ENCODE measurements at regions not wholly inside any gene's neighbourhood (a gene's known extent, or its start where the extent isn't known, plus 50 kb on each side); places are given as distances from the start of the nearest gene placed in this dataset.
A peak's percentile ranks its signal among the peaks of the same experiment; 100 is the strongest.

GRCh38 chr5:164649266-164649665 lies 1143.8 kb downstream of the MAT2B start:
- DNase-seq: no peak

GRCh38 chr5:164650427-164650826 lies 1145.0 kb downstream of the MAT2B start:
- DNase-seq: no peak

DNA sequence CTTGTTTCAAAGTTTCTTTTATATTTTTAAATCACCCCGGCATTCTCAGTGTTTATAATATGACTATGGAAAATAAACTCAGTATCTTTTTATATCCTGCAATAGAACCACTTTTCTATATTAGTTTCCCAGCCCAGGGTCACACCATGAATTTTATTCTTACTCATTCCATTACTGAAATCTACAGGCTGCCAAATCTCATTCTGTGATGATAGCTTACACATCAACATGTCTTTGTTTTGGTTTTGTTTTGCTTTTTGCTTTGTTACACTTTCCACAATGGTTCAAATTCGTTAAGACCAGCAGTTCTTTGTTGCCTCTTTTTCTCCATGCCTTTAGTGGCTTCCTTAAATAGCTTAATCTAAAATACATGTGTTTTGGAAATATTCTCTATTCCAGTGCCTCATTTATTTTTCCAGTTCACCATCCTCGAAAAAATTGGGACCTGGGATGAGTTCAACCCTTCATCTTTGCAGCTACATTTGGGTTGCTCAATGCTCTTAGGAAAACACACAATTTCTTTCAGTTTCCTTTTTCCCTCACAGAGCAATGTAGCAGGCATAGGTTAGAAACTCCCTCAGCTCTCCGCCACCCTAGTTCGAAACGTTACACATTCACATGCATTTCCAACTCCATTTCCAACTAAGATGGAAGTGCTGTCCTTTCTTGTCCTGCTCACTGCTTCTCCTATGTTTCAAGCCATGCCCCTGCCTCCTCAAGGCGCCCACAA lies 1146.3 kb downstream of the MAT2B start:
- DNase-seq: no peak

- no peak for DNase-seq
These were observed 1146.8 kb downstream of the MAT2B start for GRCh38 chr5:164652276-164652660.

- no peak for DNase-seq
These were observed 1158.0 kb downstream of the MAT2B start for GRCh38 chr5:164663198-164663989.

GRCh38 chr5:164671640-164672039 lies 1166.2 kb downstream of the MAT2B start:
- DNase-seq: no peak

GRCh38 chr5:164672205-164672604 lies 1166.8 kb downstream of the MAT2B start:
- DNase-seq: no peak

DNA sequence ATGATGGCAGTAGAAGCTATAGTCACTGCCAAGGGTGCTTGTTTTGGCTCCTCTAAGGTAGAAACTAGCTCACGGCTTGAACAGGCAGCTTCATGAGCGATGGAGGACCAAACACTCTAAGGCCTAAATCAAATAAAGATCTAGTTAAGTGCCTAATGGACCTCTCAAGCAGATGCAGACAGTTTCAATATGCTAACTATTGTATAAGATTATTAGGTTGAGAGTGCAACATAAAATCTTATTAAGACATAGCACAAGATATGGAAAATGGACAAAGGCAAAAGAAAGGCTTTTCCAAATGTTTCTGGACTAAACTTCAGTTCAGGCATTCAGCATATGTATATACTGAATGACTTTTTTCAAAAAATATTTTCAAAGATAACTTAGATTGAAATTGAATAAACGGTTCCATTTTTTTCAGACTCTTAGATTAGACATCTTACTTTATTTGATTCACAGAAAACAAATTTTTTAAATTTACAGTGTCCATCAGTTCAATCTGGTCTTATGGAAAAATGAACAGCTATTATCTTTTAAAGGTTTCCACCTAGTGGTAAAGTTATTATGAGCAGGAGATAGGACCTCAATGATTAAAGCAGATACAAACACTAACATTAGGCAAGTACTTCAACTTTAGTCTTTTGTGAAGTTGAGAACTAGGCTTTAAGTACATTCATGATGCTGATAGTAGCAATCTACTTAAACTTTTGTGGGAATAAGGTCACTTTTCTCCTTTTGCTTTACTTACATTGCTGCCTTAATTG lies 1167.7 kb downstream of the MAT2B start:
- DNase-seq: peak; percentile 30

- DNase-seq: no peak
These were observed 1174.0 kb downstream of the MAT2B start for GRCh38 chr5:164679461-164679860.

DNA sequence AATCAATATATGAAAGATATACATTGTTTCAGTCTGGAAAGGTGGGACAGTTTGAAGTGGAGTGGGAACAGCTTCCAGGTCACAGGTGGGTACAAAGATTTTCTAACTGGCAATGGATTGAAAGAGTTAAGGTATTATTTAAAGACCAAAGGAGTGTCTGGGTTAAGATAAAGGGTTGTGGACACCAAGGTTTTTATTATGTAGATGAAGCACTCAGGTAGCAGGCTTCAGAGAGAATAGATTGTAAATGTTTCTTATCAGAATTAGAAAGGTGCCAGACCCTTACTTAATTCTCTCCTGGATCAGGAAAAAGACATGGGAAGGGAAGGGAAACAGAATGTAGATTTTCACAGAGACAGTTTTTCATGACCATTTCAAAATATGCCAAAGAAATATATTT lies 1174.8 kb downstream of the MAT2B start:
- DNase-seq: no peak

GRCh38 chr5:164680812-164681520 lies 1175.5 kb downstream of the MAT2B start:
- no peak for DNase-seq

DNA sequence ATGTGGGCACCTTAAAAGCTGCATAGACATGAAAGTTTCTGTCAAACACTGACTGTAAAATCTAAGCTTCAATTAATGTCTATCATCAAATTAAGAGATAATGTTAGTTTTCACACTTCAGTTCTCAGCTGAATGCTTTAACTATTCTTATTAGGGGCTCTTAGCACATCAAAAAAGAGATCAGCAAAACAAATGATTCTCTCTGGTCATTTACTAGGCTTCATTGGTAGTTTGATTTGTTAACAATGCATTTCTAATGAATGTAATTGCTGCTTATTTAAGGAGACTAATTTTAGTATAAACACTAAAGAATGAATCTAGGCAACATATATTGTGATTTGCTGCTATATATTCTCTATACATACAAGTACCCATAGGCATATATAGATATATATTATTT lies 1182.0 kb downstream of the MAT2B start:
- DNase-seq: no peak

GRCh38 chr5:164688437-164688836 lies 1183.0 kb downstream of the MAT2B start:
- DNase-seq: no peak

GRCh38 chr5:164708831-164709230 lies 1203.4 kb downstream of the MAT2B start:
- no peak for DNase-seq

- no peak for DNase-seq
These were observed 1208.3 kb downstream of the MAT2B start for GRCh38 chr5:164713682-164714081.

GRCh38 chr5:164721116-164721515 lies 1215.7 kb downstream of the MAT2B start:
- no peak for DNase-seq

- no peak for DNase-seq
These were observed 1216.2 kb downstream of the MAT2B start for GRCh38 chr5:164721656-164722055.

- no peak for DNase-seq
These were observed 1217.3 kb downstream of the MAT2B start for GRCh38 chr5:164722702-164723101.

- DNase-seq: no peak
These were observed 1221.6 kb downstream of the MAT2B start for GRCh38 chr5:164727012-164727411.

DNA sequence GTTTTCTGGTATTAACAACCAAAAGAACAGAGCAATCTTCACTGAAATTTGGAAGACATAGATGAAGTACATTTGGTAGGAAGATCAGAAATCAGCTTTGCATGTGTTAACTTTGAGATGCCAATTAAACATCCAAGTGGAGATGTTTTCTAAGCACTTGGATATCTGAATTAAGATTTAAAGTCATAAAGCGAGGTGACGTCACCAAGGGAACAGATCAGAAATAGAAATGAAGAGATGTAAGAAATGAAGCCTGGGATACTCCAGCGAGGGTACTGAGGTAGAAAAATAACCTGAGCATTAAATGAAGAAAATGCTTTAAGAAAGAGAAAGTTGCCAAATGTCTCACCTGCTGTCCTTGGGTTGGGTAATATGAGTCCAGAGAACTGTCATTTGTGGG lies 1223.3 kb downstream of the MAT2B start:
- no peak for DNase-seq

GRCh38 chr5:164735334-164735733 lies 1229.9 kb downstream of the MAT2B start:
- DNase-seq: no peak

- no peak for DNase-seq
These were observed 1236.0 kb downstream of the MAT2B start for GRCh38 chr5:164741376-164741775.

GRCh38 chr5:164742025-164742424 lies 1236.6 kb downstream of the MAT2B start:
- no peak for DNase-seq
